CD14-positive monocyte (primary cell): ENCODE measurements at regions not wholly inside any gene's neighbourhood (a gene's known extent, or its start where the extent isn't known, plus 50 kb on each side); places are given as distances from the start of the nearest gene placed in this dataset.

Experiments used
- DNase-seq, 3 donors: peaks; one replicate each; pipeline ENCODE4 v3.0.0-alpha.2; 2011 to 2022
- H2AFZ ChIP-seq: 2 replicates; pipeline ENCODE4 v1.6.0; 2012; ENCODE audit warnings: mild to moderate bottlenecking, low read depth, low read length, inconsistent platforms; ENCODE audit not compliant: insufficient read depth, poor library complexity, severe bottlenecking
- H3K27ac ChIP-seq, 2 donors: 1 replicate in 1 of 2; 2 replicates in 1 of 2; pipeline ENCODE4 v1.5.1; 2012 to 2013; ENCODE audit warnings: low read length in 2 of 2, control low read depth in 1 of 2, inconsistent platforms in 1 of 2, low read depth in 1 of 2, mild to moderate bottlenecking in 1 of 2
- H3K27me3 ChIP-seq, 2 donors: one replicate each; pipeline versions ENCODE4 v1.6.0 to v1.6.1; 2011 to 2013; ENCODE audit warnings: low read length in 2 of 2; ENCODE audit not compliant: control insufficient read depth in 2 of 2, insufficient read depth in 2 of 2
- H3K36me3 ChIP-seq, 2 donors: replicated peaks in 1 of 2; 1 replicate in 1 of 2; 2 replicates in 1 of 2; pipeline versions ENCODE4 v1.5.1 to v1.6.1; 2012 to 2013; ENCODE audit warnings: low read length in 2 of 2, control low read depth in 1 of 2, inconsistent platforms in 1 of 2, mild to moderate bottlenecking in 1 of 2; ENCODE audit not compliant: insufficient read depth in 2 of 2, control insufficient read depth in 1 of 2
- H3K4me1 ChIP-seq, 2 donors: 1 replicate in 1 of 2; 2 replicates in 1 of 2; pipeline versions ENCODE4 v1.5.1 to v1.6.1; 2012 to 2013; ENCODE audit warnings: low read length in 2 of 2, control low read depth in 1 of 2, inconsistent platforms in 1 of 2, mild to moderate bottlenecking in 1 of 2, moderate library complexity in 1 of 2; ENCODE audit not compliant: insufficient read depth in 2 of 2, control insufficient read depth in 1 of 2
- H3K4me2 ChIP-seq: replicated peaks from 2 replicates; pipeline ENCODE3; 2012; ENCODE audit warnings: low read length, moderate library complexity, mild to moderate bottlenecking; ENCODE audit not compliant: poor library complexity, severe bottlenecking; ENCODE audit errors: extremely low read depth
- H3K4me3 ChIP-seq, 3 experiments: fragments of 200-600 bp in 1 of 3; sonication (generic) in 1 of 3; replicated peaks in 1 of 3; 1 replicate in 2 of 3; 2 replicates in 1 of 3; pipeline ENCODE4 v1.5.1; 2011 to 2013; ENCODE audit warnings: low read length in 3 of 3, mild to moderate bottlenecking in 3 of 3, control low read depth in 2 of 3, low read depth in 2 of 3, inconsistent platforms in 1 of 3, moderate library complexity in 1 of 3
- H3K79me2 ChIP-seq: 2 replicates; pipeline ENCODE4 v1.6.0; 2012; ENCODE audit warnings: mild to moderate bottlenecking, control low read depth, inconsistent platforms, low read length, moderate library complexity; ENCODE audit not compliant: insufficient read depth
- H3K9ac ChIP-seq: 2 replicates; pipeline ENCODE4 v1.6.0; 2017; ENCODE audit warnings: low read length, mild to moderate bottlenecking; ENCODE audit not compliant: insufficient read depth, poor library complexity, severe bottlenecking
- H3K9me3 ChIP-seq, 2 donors: replicated peaks in 1 of 2; 1 replicate in 1 of 2; 2 replicates in 1 of 2; pipeline versions ENCODE4 v1.5.1 to v1.6.1; 2012 to 2013; ENCODE audit warnings: low read length in 2 of 2, control low read depth in 1 of 2; ENCODE audit not compliant: control insufficient read depth in 1 of 2, insufficient read depth in 1 of 2
- H4K20me1 ChIP-seq: 2 replicates; pipeline ENCODE4 v1.6.0; 2012; ENCODE audit warnings: mild to moderate bottlenecking, low read length, control low read depth, moderate library complexity; ENCODE audit not compliant: insufficient read depth
- H3K27ac Mint-ChIP-seq, 7 donors: one replicate each; pipeline ENCODE4 v1.8.0; 2020; ENCODE audit warnings: mild to moderate bottlenecking in 7 of 7, mixed read lengths in 7 of 7, moderate library complexity in 6 of 7, inconsistent platforms in 2 of 7
- H3K27me3 Mint-ChIP-seq, 3 donors: one replicate each; pipeline ENCODE4 v1.8.0; 2021 to 2022; ENCODE audit warnings: low read depth in 3 of 3, mild to moderate bottlenecking in 3 of 3, mixed read lengths in 3 of 3, moderate library complexity in 3 of 3, inconsistent platforms in 1 of 3
- H3K36me3 Mint-ChIP-seq, 2 donors: one replicate each; pipeline ENCODE4 v1.8.0; 2020; ENCODE audit warnings: mixed read lengths in 2 of 2, inconsistent platforms in 1 of 2, mild to moderate bottlenecking in 1 of 2
- H3K4me1 Mint-ChIP-seq: one replicate; pipeline ENCODE4 v1.8.0; 2020; ENCODE audit warnings: mild to moderate bottlenecking, mixed read lengths
- H3K4me3 Mint-ChIP-seq, 2 donors: one replicate each; pipeline ENCODE4 v1.8.0; 2020; ENCODE audit warnings: mild to moderate bottlenecking in 2 of 2, mixed read lengths in 2 of 2, moderate library complexity in 1 of 2
- H3K9me3 Mint-ChIP-seq, 7 donors: one replicate each; pipeline ENCODE4 v1.8.0; 2020 to 2022; ENCODE audit warnings: mixed read lengths in 7 of 7, mild to moderate bottlenecking in 6 of 7, moderate library complexity in 6 of 7, inconsistent platforms in 2 of 7
- WGBS: methylation state at CpG from one replicate; pipeline ENCODE4 v1.1.5; 2013; ENCODE audit warnings: missing lambda C conversion rate; ENCODE audit not compliant: insufficient coverage; 5-methylcytosine and 5-hydroxymethylcytosine counted together
- intact Hi-C, 2 donors: fragments of 100-400 bp; cut with micrococcal nuclease; formaldehyde crosslinking; loops; one replicate each; pipeline versions ENCODE4 v1.15.0 to v1.15.1; 2023
- TF ChIP-seq, protein P1 (sequence below): fragments of 200-600 bp; IDR thresholded peaks from one replicate; pipeline ENCODE4 v1.8.0; 2022; ENCODE audit warnings: antibody characterized with exemption, mild to moderate bottlenecking

DNA sequence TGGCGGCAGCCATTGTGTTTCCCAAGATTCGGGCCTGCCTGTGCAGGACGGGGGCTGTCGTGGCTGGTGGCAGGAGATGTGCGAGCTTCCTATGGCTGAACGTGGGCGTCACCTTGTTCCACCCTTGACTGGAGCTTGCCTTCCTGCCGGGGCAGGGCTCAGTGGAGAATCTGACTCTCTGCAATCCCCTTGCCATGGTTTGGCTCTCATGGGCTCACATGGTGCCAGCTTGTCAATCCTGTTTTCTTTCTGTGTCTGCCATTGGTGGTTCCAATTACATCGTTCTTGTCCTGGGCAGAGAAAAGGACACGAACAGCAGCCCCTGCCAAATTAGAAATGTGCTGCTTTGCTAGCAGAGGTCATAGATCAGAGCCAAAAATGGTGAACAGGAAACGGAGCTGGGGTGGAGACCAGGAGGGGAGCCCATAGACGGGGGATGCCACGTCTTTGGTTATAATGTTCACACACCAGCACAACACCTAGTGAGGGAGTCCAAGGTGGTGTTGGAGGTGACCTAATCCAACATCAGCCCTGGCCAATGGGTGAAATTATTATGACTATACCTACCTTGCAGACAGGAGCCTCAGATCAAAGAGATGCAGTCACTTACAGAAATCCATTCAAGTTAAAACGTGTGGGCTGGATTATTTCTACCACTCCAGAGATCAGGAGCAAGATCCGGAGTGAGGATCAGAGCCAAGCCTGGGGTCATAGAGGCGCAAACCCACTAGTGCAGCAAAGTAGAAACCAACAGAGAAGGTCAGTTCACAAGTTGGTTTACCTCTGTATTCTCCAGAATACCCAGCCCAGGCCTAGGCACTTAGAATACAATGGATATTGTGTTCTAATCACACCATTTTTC is 253.1 kb downstream of the SIPA1L2 start:
- peaks cover 0 to 2% (median 0%) of the 10 kb centered on the region in 7 donors for H3K9me3 Mint-ChIP-seq
- no peaks in the 10 kb centered on the region for H3K79me2 ChIP-seq
- H3K36me3 ChIP-seq, result no peaks in the 10 kb centered on the region
- no peaks in the 10 kb centered on the region for H4K20me1 ChIP-seq
- peaks cover 3 to 13% (median 3%) of the 10 kb centered on the region in 3 donors for H3K27me3 Mint-ChIP-seq
- TF ChIP-seq, protein P1, sequence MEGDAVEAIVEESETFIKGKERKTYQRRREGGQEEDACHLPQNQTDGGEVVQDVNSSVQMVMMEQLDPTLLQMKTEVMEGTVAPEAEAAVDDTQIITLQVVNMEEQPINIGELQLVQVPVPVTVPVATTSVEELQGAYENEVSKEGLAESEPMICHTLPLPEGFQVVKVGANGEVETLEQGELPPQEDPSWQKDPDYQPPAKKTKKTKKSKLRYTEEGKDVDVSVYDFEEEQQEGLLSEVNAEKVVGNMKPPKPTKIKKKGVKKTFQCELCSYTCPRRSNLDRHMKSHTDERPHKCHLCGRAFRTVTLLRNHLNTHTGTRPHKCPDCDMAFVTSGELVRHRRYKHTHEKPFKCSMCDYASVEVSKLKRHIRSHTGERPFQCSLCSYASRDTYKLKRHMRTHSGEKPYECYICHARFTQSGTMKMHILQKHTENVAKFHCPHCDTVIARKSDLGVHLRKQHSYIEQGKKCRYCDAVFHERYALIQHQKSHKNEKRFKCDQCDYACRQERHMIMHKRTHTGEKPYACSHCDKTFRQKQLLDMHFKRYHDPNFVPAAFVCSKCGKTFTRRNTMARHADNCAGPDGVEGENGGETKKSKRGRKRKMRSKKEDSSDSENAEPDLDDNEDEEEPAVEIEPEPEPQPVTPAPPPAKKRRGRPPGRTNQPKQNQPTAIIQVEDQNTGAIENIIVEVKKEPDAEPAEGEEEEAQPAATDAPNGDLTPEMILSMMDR, result no peak
- 90% methylated on average over 12 of the region's 16 CpGs for WGBS
- no peak overlapping the region for H3K4me2 ChIP-seq
- no peak overlapping the region for H3K27ac Mint-ChIP-seq
- no peak overlapping the region for H3K27ac ChIP-seq
- H3K4me3 ChIP-seq, result no peak overlapping the region
- H3K36me3 Mint-ChIP-seq, result no peaks in the 10 kb centered on the region
- intact Hi-C loops, result no loop called here
- H3K4me1 ChIP-seq, result no peaks in the 10 kb centered on the region
- H2AFZ ChIP-seq, result no peak overlapping the region
- no peaks in the 10 kb centered on the region for H3K9me3 ChIP-seq
- H3K4me1 Mint-ChIP-seq, result no peaks in the 10 kb centered on the region
- H3K27me3 ChIP-seq, result no peaks in the 10 kb centered on the region
- no peak overlapping the region for H3K9ac ChIP-seq
- H3K4me3 Mint-ChIP-seq, result no peak overlapping the region
- DNase-seq, result no peak

DNA sequence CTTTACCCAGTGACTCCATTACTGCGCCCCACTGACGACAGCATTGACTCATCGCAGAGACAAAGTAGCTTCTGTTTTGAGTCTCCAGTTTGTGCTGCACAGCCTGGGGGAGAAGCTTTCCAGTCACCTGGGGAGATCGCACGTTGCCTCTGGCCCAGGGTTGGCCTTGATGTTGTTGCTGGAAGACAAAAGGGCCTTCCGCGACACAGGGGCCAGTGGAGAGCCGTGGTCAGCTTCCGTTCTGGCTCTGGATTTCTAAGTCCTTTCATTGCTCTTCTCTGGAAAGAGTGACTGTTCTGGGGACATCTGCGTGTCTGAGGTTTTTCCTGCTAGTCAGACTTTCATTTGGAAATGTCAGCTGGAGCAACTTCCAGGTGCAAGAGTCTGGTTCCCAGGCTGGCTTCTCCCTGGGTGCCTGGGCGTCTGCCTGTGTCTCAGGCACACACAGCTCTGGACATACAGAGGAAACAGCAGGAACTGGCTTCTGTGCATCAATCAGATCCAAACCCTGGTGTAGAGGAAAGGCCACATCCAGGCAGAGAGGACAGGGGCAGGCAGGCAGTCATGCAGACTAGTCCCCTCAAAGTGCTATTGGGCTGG is 257.0 kb downstream of the SIPA1L2 start:
- no peak for DNase-seq
- TF ChIP-seq, protein P1, result no peak
- Histone ChIP-seq H3K9ac (no peak overlapping the region), H3K27ac (no peak overlapping the region), H3K4me3 (no peak overlapping the region), H2AFZ (no peak overlapping the region), H3K79me2 (no peaks in the 10 kb centered on the region), H3K4me2 (no peak overlapping the region), H4K20me1 (no peaks in the 10 kb centered on the region), H3K27me3 (no peaks in the 10 kb centered on the region), H3K9me3 (no peaks in the 10 kb centered on the region), H3K36me3 (no peaks in the 10 kb centered on the region), H3K4me1 (no peaks in the 10 kb centered on the region)
- WGBS, result 95% methylated on average over 11 of the region's 11 CpGs
- intact Hi-C loops, result no loop called here
- Mint-ChIP-seq H3K27me3 (peaks cover 1 to 11% (median 4%) of the 10 kb centered on the region in 3 donors), H3K27ac (no peak overlapping the region), H3K4me1 (no peaks in the 10 kb centered on the region), H3K36me3 (no peaks in the 10 kb centered on the region), H3K4me3 (no peak overlapping the region), H3K9me3 (peaks cover 0 to 2% (median 0%) of the 10 kb centered on the region in 7 donors)
